NCI-H82 (cell line): ENCODE measurements at regions not wholly inside any gene's neighbourhood (a gene's known extent, or its start where the extent isn't known, plus 50 kb on each side); places are given as distances from the start of the nearest gene placed in this dataset.

Experiments used
- DNase-seq: peaks from one replicate; lab custom pipeline; 2025; lab: John Stamatoyannopoulos, UW

GRCh38 chr4:27846951-27847350 is 986.3 kb downstream of the STIM2 start:
- DNase-seq, result no peak

- peak; percentile 68 for DNase-seq
Observed at GRCh38 chr4:27861381-27861787, 1000.7 kb downstream of the STIM2 start.

GRCh38 chr4:27861802-27862201 is 1001.2 kb downstream of the STIM2 start:
- no peak for DNase-seq

GRCh38 chr4:27873596-27873995 is 1013.0 kb downstream of the STIM2 start:
- no peak for DNase-seq

GRCh38 chr4:27881705-27882104 is 1021.1 kb downstream of the STIM2 start:
- DNase-seq, result no peak

- DNase-seq, result no peak
Observed at GRCh38 chr4:27886120-27886519, 1025.5 kb downstream of the STIM2 start.

- no peak for DNase-seq
Observed at GRCh38 chr4:27887646-27888045, 1027.0 kb downstream of the STIM2 start.

GRCh38 chr4:27888505-27888904 is 1027.9 kb downstream of the STIM2 start:
- DNase-seq, result no peak

GRCh38 chr4:27894951-27895350 is 1034.3 kb downstream of the STIM2 start:
- no peak for DNase-seq

- DNase-seq, result no peak
Observed at GRCh38 chr4:27908356-27908755, 1047.7 kb downstream of the STIM2 start.

- DNase-seq, result peak; percentile 12
Observed at GRCh38 chr4:27910227-27910626, 1049.6 kb downstream of the STIM2 start.

- no peak for DNase-seq
Observed at GRCh38 chr4:27911047-27911446, 1050.4 kb downstream of the STIM2 start.

GRCh38 chr4:27913738-27914137 is 1053.1 kb downstream of the STIM2 start:
- DNase-seq, result no peak

GRCh38 chr4:27915822-27916221 is 1055.2 kb downstream of the STIM2 start:
- DNase-seq, result no peak

GRCh38 chr4:27916452-27917184 is 1056.0 kb downstream of the STIM2 start:
- DNase-seq, result no peak

GRCh38 chr4:27917381-27917780 is 1056.7 kb downstream of the STIM2 start:
- no peak for DNase-seq

- DNase-seq, result no peak
Observed at GRCh38 chr4:27921231-27921630, 1060.6 kb downstream of the STIM2 start.

- DNase-seq, result no peak
Observed at GRCh38 chr4:27928761-27929540, 1068.3 kb downstream of the STIM2 start.

- DNase-seq, result no peak
Observed at GRCh38 chr4:27930291-27930690, 1069.7 kb downstream of the STIM2 start.

- no peak for DNase-seq
Observed at GRCh38 chr4:27930976-27931375, 1070.3 kb downstream of the STIM2 start.

GRCh38 chr4:27931584-27931983 is 1070.9 kb downstream of the STIM2 start:
- DNase-seq, result no peak

- DNase-seq, result no peak
Observed at GRCh38 chr4:27934871-27935270, 1074.2 kb downstream of the STIM2 start.

GRCh38 chr4:27946799-27947198 is 1086.2 kb downstream of the STIM2 start:
- DNase-seq, result no peak
